HEK293T (cell line): ENCODE measurements at regions not wholly inside any gene's neighbourhood (a gene's known extent, or its start where the extent isn't known, plus 50 kb on each side); places are given as distances from the start of the nearest gene placed in this dataset.
"Not testable (repeated sequence)": the region's sequence is repeated elsewhere in the genome, so short reads cannot be mapped to it uniquely, and the experiment has no call there.

Experiments used
- CTCF ChIA-PET: fragments of 350-600 bp; formaldehyde crosslinking; extraction: SDS; loops from one replicate; lab custom pipeline; 2021; ENCODE audit warnings: antibody characterized with exemption, inconsistent platforms; lab: Yijun Ruan, JAX
- POLR2A ChIA-PET: fragments of 350-600 bp; formaldehyde crosslinking; extraction: SDS; loops from one replicate; lab custom pipeline; 2020; ENCODE audit warnings: antibody characterized with exemption, inconsistent platforms; lab: Yijun Ruan, JAX
- DNase-seq: peaks from one replicate; pipeline ENCODE4 v3.0.0; 2012; ENCODE audit warnings: mixed read lengths; ENCODE audit errors: extremely low spot score
- ARNT ChIP-seq: fragments of 450-650 bp; IDR thresholded peaks from 2 replicates; pipeline ENCODE4 v1.6.1; 2017; ENCODE audit warnings: mild to moderate bottlenecking
- BHLHE40 ChIP-seq: fragments of 450-650 bp; IDR thresholded peaks from 2 replicates; pipeline ENCODE4 v1.6.1; 2016; ENCODE audit warnings: mild to moderate bottlenecking, moderate library complexity, borderline replicate concordance
- CTBP1 ChIP-seq: fragments of 450-650 bp; IDR thresholded peaks from 2 replicates; pipeline ENCODE4 v1.6.1; 2016; ENCODE audit warnings: borderline replicate concordance
- ELF4 ChIP-seq: fragments of 450-650 bp; IDR thresholded peaks from 2 replicates; pipeline ENCODE4 v1.6.1; 2017; ENCODE audit warnings: antibody characterized with exemption
- FOXA1 ChIP-seq: fragments of 450-650 bp; IDR thresholded peaks from 2 replicates; pipeline ENCODE4 v1.6.1; 2016; ENCODE audit warnings: mild to moderate bottlenecking
- FOXK2 ChIP-seq: fragments of 450-650 bp; IDR thresholded peaks from 2 replicates; pipeline ENCODE4 v1.6.1; 2016; ENCODE audit warnings: mild to moderate bottlenecking
- FOXM1 ChIP-seq: fragments of 450-650 bp; IDR thresholded peaks from 2 replicates; pipeline ENCODE4 v1.6.1; 2017; ENCODE audit warnings: mild to moderate bottlenecking, borderline replicate concordance
- HDGF ChIP-seq: fragments of 450-650 bp; IDR thresholded peaks from 2 replicates; pipeline ENCODE4 v1.6.1; 2017; ENCODE audit warnings: antibody characterized with exemption, borderline replicate concordance
- L3MBTL2 ChIP-seq: fragments of 450-650 bp; conservative IDR thresholded peaks from 2 replicates; pipeline ENCODE4 v1.6.1; 2016; ENCODE audit warnings: mild to moderate bottlenecking
- LEF1 ChIP-seq: fragments of 450-650 bp; IDR thresholded peaks from 2 replicates; pipeline ENCODE4 v1.6.1; 2017; ENCODE audit warnings: mild to moderate bottlenecking, borderline replicate concordance
- NFRKB ChIP-seq: fragments of 450-650 bp; IDR thresholded peaks from 2 replicates; pipeline ENCODE4 v1.6.1; 2016; ENCODE audit warnings: mild to moderate bottlenecking, moderate library complexity
- SP1 ChIP-seq: fragments of 450-650 bp; IDR thresholded peaks from 2 replicates; pipeline ENCODE4 v1.6.1; 2017
- SUZ12 ChIP-seq: fragments of 450-650 bp; IDR thresholded peaks from 2 replicates; pipeline ENCODE4 v1.6.1; 2016; ENCODE audit warnings: mild to moderate bottlenecking
- TARDBP ChIP-seq: fragments of 450-650 bp; IDR thresholded peaks from 2 replicates; pipeline ENCODE4 v1.6.1; 2016
- ZNF384 ChIP-seq: fragments of 450-650 bp; IDR thresholded peaks from 2 replicates; pipeline ENCODE4 v1.6.1; 2016
- TF ChIP-seq, protein P1 (sequence below): fragments of 450-650 bp; IDR thresholded peaks from 2 replicates; pipeline ENCODE4 v1.6.1; 2016

GRCh38 chr4:189516902-189517301 is 423.8 kb upstream of the FRG1 start:
- no peak for DNase-seq
- ChIA-PET POLR2A (no interaction called here), CTCF (no interaction called here)
- TF ChIP-seq L3MBTL2 = no peak
- no peak for TF ChIP-seq TARDBP
- no peak for TF ChIP-seq NFRKB
- no peak for TF ChIP-seq ZNF384
- no peak for TF ChIP-seq ELF4

GRCh38 chr4:189519186-189519585 is 421.5 kb upstream of the FRG1 start:
- POLR2A ChIA-PET = no interaction called here
- CTCF ChIA-PET = no interaction called here
- TF ChIP-seq ARNT (no peak), ELF4 (no peak), NFRKB (no peak), TARDBP (no peak)
- no peak for DNase-seq

DNA sequence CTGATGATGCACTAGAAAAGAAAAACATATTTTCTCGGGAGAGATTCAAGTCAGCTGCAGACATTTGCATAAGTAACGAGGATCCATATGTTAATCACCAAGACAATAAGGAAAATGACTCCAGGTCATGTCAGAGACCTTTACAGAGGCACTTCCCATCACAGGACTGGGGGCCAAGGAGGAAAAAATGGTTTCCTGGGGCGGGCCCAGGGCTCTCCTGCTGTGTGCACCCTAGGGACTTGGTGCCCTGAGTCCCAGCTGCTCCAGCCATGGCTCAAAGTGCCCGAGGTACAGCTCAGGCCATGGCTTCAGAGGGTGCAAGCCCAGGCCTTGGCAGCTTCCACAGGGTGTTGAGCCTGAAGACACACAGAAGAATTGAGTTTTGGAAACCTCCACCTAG is 415.4 kb upstream of the FRG1 start:
- TF ChIP-seq BHLHE40 = no peak
- TF ChIP-seq SUZ12 = no peak
- TF ChIP-seq HDGF = no peak
- no peak for TF ChIP-seq ZNF384
- no peak for TF ChIP-seq CTBP1
- TF ChIP-seq TARDBP = no peak
- no peak for TF ChIP-seq FOXM1
- no peak for TF ChIP-seq FOXA1
- TF ChIP-seq LEF1 = no peak
- no peak for TF ChIP-seq ELF4
- no peak for TF ChIP-seq FOXK2
- TF ChIP-seq ARNT = no peak
- TF ChIP-seq, protein P1, sequence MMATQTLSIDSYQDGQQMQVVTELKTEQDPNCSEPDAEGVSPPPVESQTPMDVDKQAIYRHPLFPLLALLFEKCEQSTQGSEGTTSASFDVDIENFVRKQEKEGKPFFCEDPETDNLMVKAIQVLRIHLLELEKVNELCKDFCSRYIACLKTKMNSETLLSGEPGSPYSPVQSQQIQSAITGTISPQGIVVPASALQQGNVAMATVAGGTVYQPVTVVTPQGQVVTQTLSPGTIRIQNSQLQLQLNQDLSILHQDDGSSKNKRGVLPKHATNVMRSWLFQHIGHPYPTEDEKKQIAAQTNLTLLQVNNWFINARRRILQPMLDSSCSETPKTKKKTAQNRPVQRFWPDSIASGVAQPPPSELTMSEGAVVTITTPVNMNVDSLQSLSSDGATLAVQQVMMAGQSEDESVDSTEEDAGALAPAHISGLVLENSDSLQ = no peak
- TF ChIP-seq SP1 = no peak
- TF ChIP-seq L3MBTL2 = no peak
- DNase-seq = no peak
- CTCF ChIA-PET = no interaction called here
- POLR2A ChIA-PET = no interaction called here

DNA sequence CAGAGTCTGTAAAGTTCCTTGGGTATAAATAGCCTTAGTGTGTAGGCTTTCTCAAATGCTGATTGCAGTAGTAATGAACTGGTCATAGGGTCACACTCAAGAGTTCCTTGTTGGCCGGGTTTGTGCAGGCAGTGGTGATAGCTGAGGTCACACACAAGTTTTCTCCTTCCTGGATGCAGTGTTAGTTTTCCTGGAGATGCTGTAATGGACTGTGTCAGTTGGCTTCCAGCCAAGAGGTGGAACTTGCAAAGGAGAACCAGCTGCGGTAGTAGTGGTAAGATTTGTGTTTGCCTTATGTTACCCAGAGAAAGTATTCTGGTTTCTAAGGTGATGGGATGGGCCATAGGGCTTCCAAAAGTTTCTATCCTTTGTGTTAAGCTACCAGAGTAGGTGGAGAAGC is 409.8 kb upstream of the FRG1 start:
- ChIA-PET CTCF (no interaction called here), POLR2A (no interaction called here)
- DNase-seq = no peak
- TF ChIP-seq FOXA1 = no peak
- TF ChIP-seq HDGF = no peak
- TF ChIP-seq BHLHE40 = no peak
- no peak for TF ChIP-seq SUZ12
- no peak for TF ChIP-seq TARDBP
- no peak for TF ChIP-seq ARNT
- no peak for TF ChIP-seq NFRKB
- TF ChIP-seq LEF1 = no peak
- TF ChIP-seq FOXM1 = no peak

DNA sequence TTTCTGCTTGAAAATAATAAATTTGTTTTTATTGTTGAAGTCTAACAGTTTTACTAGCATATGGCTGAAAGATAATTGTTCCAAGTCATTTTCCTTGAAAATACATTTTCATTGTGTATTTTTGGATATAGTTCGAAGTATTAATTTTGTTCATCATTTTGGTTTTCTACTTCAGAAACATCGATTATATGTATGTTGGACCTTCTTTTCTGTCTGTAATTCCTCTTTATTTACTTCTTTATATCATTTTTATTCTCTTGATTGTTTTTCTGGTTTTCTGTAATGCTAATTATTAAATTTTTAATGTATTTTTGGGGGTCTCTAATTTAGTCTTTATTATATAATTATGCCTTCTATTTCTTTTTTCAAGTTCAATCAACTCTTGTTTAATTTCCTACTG is 407.1 kb upstream of the FRG1 start:
- TF ChIP-seq, protein P1 = no peak
- no peak for TF ChIP-seq SUZ12
- TF ChIP-seq BHLHE40 = no peak
- TF ChIP-seq FOXM1 = no peak
- TF ChIP-seq HDGF = no peak
- TF ChIP-seq NFRKB = no peak
- no peak for TF ChIP-seq TARDBP
- no peak for TF ChIP-seq FOXA1
- TF ChIP-seq FOXK2 = no peak
- no peak for DNase-seq
- ChIA-PET POLR2A (no interaction called here), CTCF (no interaction called here)

DNA sequence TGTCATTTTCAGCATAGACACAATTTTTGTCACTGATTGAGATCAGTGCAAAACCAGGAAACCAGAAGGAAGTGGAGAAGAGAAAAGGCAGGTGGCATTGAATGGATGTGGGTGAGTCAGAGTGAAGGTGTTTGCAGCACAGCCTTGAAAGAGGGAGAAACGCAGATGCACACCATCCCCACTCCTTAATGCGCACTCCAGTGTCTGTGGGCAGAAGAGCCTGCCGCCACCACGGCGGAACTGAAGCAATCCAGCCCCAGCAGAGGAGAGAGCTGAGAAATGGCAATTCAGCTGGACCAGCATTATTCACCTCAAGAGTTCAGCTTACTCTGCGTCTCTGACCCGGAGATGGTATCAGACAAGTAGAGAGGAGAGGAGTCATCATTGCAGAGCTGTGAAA is 393.1 kb upstream of the FRG1 start:
- ChIA-PET CTCF (no interaction called here), POLR2A (no interaction called here)
- no peak for DNase-seq
- no peak for TF ChIP-seq NFRKB
- TF ChIP-seq FOXK2 = no peak
- no peak for TF ChIP-seq TARDBP
- TF ChIP-seq ELF4 = no peak
- TF ChIP-seq HDGF = no peak
- no peak for TF ChIP-seq SUZ12
- no peak for TF ChIP-seq SP1
- no peak for TF ChIP-seq BHLHE40
- TF ChIP-seq FOXA1 = no peak
- no peak for TF ChIP-seq LEF1
- TF ChIP-seq, protein P1 = no peak
- no peak for TF ChIP-seq CTBP1
- no peak for TF ChIP-seq ARNT
- no peak for TF ChIP-seq L3MBTL2

DNA sequence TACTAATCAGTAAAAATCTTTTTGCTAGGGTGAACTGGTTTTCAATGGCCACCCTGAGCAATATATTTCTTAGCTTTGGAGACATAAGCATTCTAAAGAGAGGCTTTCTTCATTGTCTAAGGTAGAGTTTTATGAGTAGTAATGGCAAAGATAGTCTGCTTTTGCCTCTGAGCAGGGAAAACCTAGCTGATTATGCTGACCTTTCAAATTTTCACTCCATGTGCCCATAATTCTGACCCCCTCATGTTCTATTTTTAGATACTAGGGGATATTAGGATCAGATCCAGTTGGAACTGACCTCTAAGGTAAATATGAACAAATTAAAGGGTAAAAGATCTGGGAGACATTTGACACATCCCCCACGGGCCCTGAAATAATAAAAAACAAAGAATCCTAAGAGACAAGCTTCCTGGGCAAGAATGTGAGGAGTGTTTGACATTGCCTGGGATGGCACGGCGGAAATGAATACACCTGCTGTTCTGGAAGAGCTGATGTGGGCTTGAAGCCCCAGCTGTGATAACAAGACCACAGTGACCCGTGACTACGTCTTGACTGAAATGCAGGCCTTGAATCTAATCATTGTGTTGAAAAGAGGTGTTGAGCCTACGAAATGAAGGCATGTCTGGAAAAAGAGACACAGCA is 392.1 kb upstream of the FRG1 start:
- no peak for DNase-seq
- TF ChIP-seq TARDBP (no peak), BHLHE40 (no peak), FOXM1 (no peak), ARNT (no peak), NFRKB (no peak)
- ChIA-PET POLR2A (no interaction called here), CTCF (no interaction called here)

GRCh38 chr4:189551931-189552670 is 388.6 kb upstream of the FRG1 start:
- POLR2A ChIA-PET, CTCF ChIA-PET, DNase-seq: not testable (repeated sequence)

DNA sequence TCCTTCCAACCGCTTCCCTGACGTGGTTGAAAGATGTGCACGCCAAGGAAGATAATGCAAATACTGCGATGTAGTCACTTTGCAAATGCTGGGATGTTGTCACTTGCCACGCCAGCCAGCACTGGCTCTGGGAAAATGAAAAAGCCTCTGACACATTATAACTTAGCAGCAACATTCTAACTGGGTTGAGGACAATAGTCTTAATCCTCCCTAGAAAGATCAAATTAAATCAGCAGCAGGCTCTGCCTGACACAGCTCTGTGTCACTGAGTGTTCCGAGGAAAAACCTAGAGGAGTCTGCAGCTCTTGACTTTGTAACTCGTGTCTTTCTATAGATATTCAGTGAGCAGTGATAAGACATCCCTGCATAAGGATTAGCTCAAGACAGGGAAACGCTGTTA is 380.1 kb upstream of the FRG1 start:
- DNase-seq, CTCF ChIA-PET, POLR2A ChIA-PET: not testable (repeated sequence)

DNA sequence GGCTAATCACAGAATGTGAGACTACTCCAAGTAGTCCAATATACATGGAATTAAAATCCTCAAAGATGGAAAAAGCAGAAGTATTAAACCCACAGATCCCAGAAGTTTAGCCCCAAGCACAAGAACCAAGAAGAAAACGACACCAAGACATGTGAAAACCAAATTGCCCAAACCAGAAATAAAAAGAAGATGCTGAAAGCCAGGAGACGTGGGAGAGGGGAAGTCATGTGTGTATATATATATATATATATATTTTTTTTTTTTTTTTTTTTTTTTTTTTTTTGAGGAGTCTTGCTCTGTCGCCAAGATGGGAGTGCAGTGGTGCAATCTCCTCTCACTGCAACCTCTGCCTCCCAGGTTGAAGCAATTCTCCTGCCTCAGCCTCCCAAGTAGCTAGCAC is 376.9 kb upstream of the FRG1 start:
- POLR2A ChIA-PET, DNase-seq, CTCF ChIA-PET: not testable (repeated sequence)

- CTCF ChIA-PET, POLR2A ChIA-PET: not testable (repeated sequence)
Measured at GRCh38 chr4:189566271-189566670, 374.4 kb upstream of the FRG1 start.

GRCh38 chr4:189566900-189567299 is 373.8 kb upstream of the FRG1 start:
- POLR2A ChIA-PET, CTCF ChIA-PET, DNase-seq: not testable (repeated sequence)

More at GRCh38 chr4:189566271-189566670, 374.4 kb upstream of the FRG1 start:
- not testable (repeated sequence) for DNase-seq
